ENCODE measurements at regions not wholly inside any gene's neighbourhood (a gene's known extent, or its start where the extent isn't known, plus 50 kb on each side); places are given as distances from the start of the nearest gene placed in this dataset.

GRCh38 chr13:81302125-81302524, 961.2 kb upstream of the SPRY2 start:
- peaks cover 0 to under 1% of the 10 kb centered on the region in 2 donors for H3K9me3 ChIP-seq (ENCODE audit: control insufficient read depth in 2 of 2, insufficient read depth in 1 of 2, low read length in 1 of 2)
- H3K4me3 ChIP-seq (ENCODE audit: low read length in 2 of 2), result no peak overlapping the region
- no peak for DNase-seq (ENCODE audit: low read depth in 6 of 9, low spot score in 9 of 9)

GRCh38 chr13:81295177-81295576, 954.3 kb upstream of the SPRY2 start:
- Histone ChIP-seq H3K27me3 (ENCODE audit: control insufficient read depth in 2 of 2, insufficient read depth in 1 of 2, low read length in 1 of 2) (no peaks in the 10 kb centered on the region), H3K36me3 (ENCODE audit: control insufficient read depth in 2 of 2, insufficient read depth in 2 of 2, low read length in 1 of 2) (no peaks in the 10 kb centered on the region), H3K4me3 (ENCODE audit: low read length in 2 of 2) (no peak overlapping the region), H3K27ac (ENCODE audit: low read depth in 1 of 2, low read length in 1 of 2) (no peak overlapping the region), H3K4me1 (ENCODE audit: control insufficient read depth in 2 of 2, insufficient read depth in 2 of 2, low read length in 2 of 2) (no peaks in the 10 kb centered on the region), H3K9me3 (ENCODE audit: control insufficient read depth in 2 of 2, insufficient read depth in 1 of 2, low read length in 1 of 2) (no peaks in the 10 kb centered on the region)
- no peak for DNase-seq (ENCODE audit: low read depth in 6 of 9, low spot score in 9 of 9)

More at GRCh38 chr13:81302125-81302524, 961.2 kb upstream of the SPRY2 start:
- Histone ChIP-seq H3K4me1 (ENCODE audit: control insufficient read depth in 2 of 2, insufficient read depth in 2 of 2, low read length in 2 of 2) (no peaks in the 10 kb centered on the region), H3K27ac (ENCODE audit: low read depth in 1 of 2, low read length in 1 of 2) (no peak overlapping the region), H3K36me3 (ENCODE audit: control insufficient read depth in 2 of 2, insufficient read depth in 2 of 2, low read length in 1 of 2) (no peaks in the 10 kb centered on the region), H3K27me3 (ENCODE audit: control insufficient read depth in 2 of 2, insufficient read depth in 1 of 2, low read length in 1 of 2) (no peaks in the 10 kb centered on the region)

GRCh38 chr13:81293594-81294164, 952.8 kb upstream of the SPRY2 start:
- Histone ChIP-seq H3K36me3 (ENCODE audit: control insufficient read depth in 2 of 2, insufficient read depth in 2 of 2, low read length in 1 of 2) (no peaks in the 10 kb centered on the region), H3K4me1 (ENCODE audit: control insufficient read depth in 2 of 2, insufficient read depth in 2 of 2, low read length in 2 of 2) (no peaks in the 10 kb centered on the region), H3K9me3 (ENCODE audit: control insufficient read depth in 2 of 2, insufficient read depth in 1 of 2, low read length in 1 of 2) (no peaks in the 10 kb centered on the region), H3K27me3 (ENCODE audit: control insufficient read depth in 2 of 2, insufficient read depth in 1 of 2, low read length in 1 of 2) (no peaks in the 10 kb centered on the region), H3K27ac (ENCODE audit: low read depth in 1 of 2, low read length in 1 of 2) (no peak overlapping the region), H3K4me3 (ENCODE audit: low read length in 2 of 2) (no peak overlapping the region)
- 87% methylated on average over 2 of the region's 2 CpGs for WGBS
- no peak for DNase-seq (ENCODE audit: low read depth in 6 of 9, low spot score in 9 of 9)

GRCh38 chr13:81283561-81283960, 942.6 kb upstream of the SPRY2 start:
- no peaks in the 10 kb centered on the region for H3K9me3 ChIP-seq (ENCODE audit: control insufficient read depth in 2 of 2, insufficient read depth in 1 of 2, low read length in 1 of 2)
- H3K4me1 ChIP-seq (ENCODE audit: control insufficient read depth in 2 of 2, insufficient read depth in 2 of 2, low read length in 2 of 2), result no peaks in the 10 kb centered on the region
- H3K27ac ChIP-seq (ENCODE audit: low read depth in 1 of 2, low read length in 1 of 2), result no peak overlapping the region
- H3K27me3 ChIP-seq (ENCODE audit: control insufficient read depth in 2 of 2, insufficient read depth in 1 of 2, low read length in 1 of 2), result no peaks in the 10 kb centered on the region
- no peak for DNase-seq (ENCODE audit: low read depth in 6 of 9, low spot score in 9 of 9)
- H3K36me3 ChIP-seq (ENCODE audit: control insufficient read depth in 2 of 2, insufficient read depth in 2 of 2, low read length in 1 of 2), result no peaks in the 10 kb centered on the region
- no peak overlapping the region for H3K4me3 ChIP-seq (ENCODE audit: low read length in 2 of 2)

- DNase-seq (ENCODE audit: low read depth in 6 of 9, low spot score in 9 of 9), result no peak
- no peaks in the 10 kb centered on the region for H3K9me3 ChIP-seq (ENCODE audit: control insufficient read depth in 2 of 2, insufficient read depth in 1 of 2, low read length in 1 of 2)
- no peaks in the 10 kb centered on the region for H3K27me3 ChIP-seq (ENCODE audit: control insufficient read depth in 2 of 2, insufficient read depth in 1 of 2, low read length in 1 of 2)
- no peaks in the 10 kb centered on the region for H3K36me3 ChIP-seq (ENCODE audit: control insufficient read depth in 2 of 2, insufficient read depth in 2 of 2, low read length in 1 of 2)
- WGBS, result 98% methylated on average over 2 of the region's 2 CpGs
- no peak overlapping the region for H3K4me3 ChIP-seq (ENCODE audit: low read length in 2 of 2)
- H3K27ac ChIP-seq (ENCODE audit: low read depth in 1 of 2, low read length in 1 of 2), result no peak overlapping the region
- no peaks in the 10 kb centered on the region for H3K4me1 ChIP-seq (ENCODE audit: control insufficient read depth in 2 of 2, insufficient read depth in 2 of 2, low read length in 2 of 2)
These were observed 942.1 kb upstream of the SPRY2 start for GRCh38 chr13:81283062-81283461.

GRCh38 chr13:81275666-81276258, 934.8 kb upstream of the SPRY2 start:
- no peak for DNase-seq (ENCODE audit: low read depth in 6 of 9, low spot score in 9 of 9)
- Histone ChIP-seq H3K36me3 (ENCODE audit: control insufficient read depth in 2 of 2, insufficient read depth in 2 of 2, low read length in 1 of 2) (no peaks in the 10 kb centered on the region), H3K4me3 (ENCODE audit: low read length in 2 of 2) (no peak overlapping the region), H3K9me3 (ENCODE audit: control insufficient read depth in 2 of 2, insufficient read depth in 1 of 2, low read length in 1 of 2) (peaks cover 0 to 6% of the 10 kb centered on the region in 2 donors), H3K27me3 (ENCODE audit: control insufficient read depth in 2 of 2, insufficient read depth in 1 of 2, low read length in 1 of 2) (no peaks in the 10 kb centered on the region), H3K27ac (ENCODE audit: low read depth in 1 of 2, low read length in 1 of 2) (no peak overlapping the region), H3K4me1 (ENCODE audit: control insufficient read depth in 2 of 2, insufficient read depth in 2 of 2, low read length in 2 of 2) (no peaks in the 10 kb centered on the region)
- WGBS, result 90% methylated on average over 8 of the region's 8 CpGs

GRCh38 chr13:81247711-81248110, 906.8 kb upstream of the SPRY2 start:
- Histone ChIP-seq H3K27ac (ENCODE audit: low read depth in 1 of 2, low read length in 1 of 2) (no peak overlapping the region), H3K27me3 (ENCODE audit: control insufficient read depth in 2 of 2, insufficient read depth in 1 of 2, low read length in 1 of 2) (no peaks in the 10 kb centered on the region), H3K9me3 (ENCODE audit: control insufficient read depth in 2 of 2, insufficient read depth in 1 of 2, low read length in 1 of 2) (no peaks in the 10 kb centered on the region), H3K4me1 (ENCODE audit: control insufficient read depth in 2 of 2, insufficient read depth in 2 of 2, low read length in 2 of 2) (no peaks in the 10 kb centered on the region), H3K36me3 (ENCODE audit: control insufficient read depth in 2 of 2, insufficient read depth in 2 of 2, low read length in 1 of 2) (no peaks in the 10 kb centered on the region), H3K4me3 (ENCODE audit: low read length in 2 of 2) (no peak overlapping the region)
- no peak for DNase-seq (ENCODE audit: low read depth in 6 of 9, low spot score in 9 of 9)
- 97% methylated on average over 2 of the region's 2 CpGs for WGBS

GRCh38 chr13:81246556-81246955, 905.6 kb upstream of the SPRY2 start:
- no peaks in the 10 kb centered on the region for H3K36me3 ChIP-seq (ENCODE audit: control insufficient read depth in 2 of 2, insufficient read depth in 2 of 2, low read length in 1 of 2)
- H3K9me3 ChIP-seq (ENCODE audit: control insufficient read depth in 2 of 2, insufficient read depth in 1 of 2, low read length in 1 of 2), result no peaks in the 10 kb centered on the region
- DNase-seq (ENCODE audit: low read depth in 6 of 9, low spot score in 9 of 9), result no peak
- WGBS, result 91% methylated on average over 6 of the region's 6 CpGs
- no peaks in the 10 kb centered on the region for H3K4me1 ChIP-seq (ENCODE audit: control insufficient read depth in 2 of 2, insufficient read depth in 2 of 2, low read length in 2 of 2)
- H3K27me3 ChIP-seq (ENCODE audit: control insufficient read depth in 2 of 2, insufficient read depth in 1 of 2, low read length in 1 of 2), result no peaks in the 10 kb centered on the region
- no peak overlapping the region for H3K4me3 ChIP-seq (ENCODE audit: low read length in 2 of 2)
- no peak overlapping the region for H3K27ac ChIP-seq (ENCODE audit: low read depth in 1 of 2, low read length in 1 of 2)

GRCh38 chr13:81244011-81244410, 903.1 kb upstream of the SPRY2 start:
- no peak for DNase-seq (ENCODE audit: low read depth in 6 of 9, low spot score in 9 of 9)
- Histone ChIP-seq H3K27ac (ENCODE audit: low read depth in 1 of 2, low read length in 1 of 2) (no peak overlapping the region), H3K9me3 (ENCODE audit: control insufficient read depth in 2 of 2, insufficient read depth in 1 of 2, low read length in 1 of 2) (no peaks in the 10 kb centered on the region), H3K4me1 (ENCODE audit: control insufficient read depth in 2 of 2, insufficient read depth in 2 of 2, low read length in 2 of 2) (no peaks in the 10 kb centered on the region), H3K4me3 (ENCODE audit: low read length in 2 of 2) (no peak overlapping the region), H3K36me3 (ENCODE audit: control insufficient read depth in 2 of 2, insufficient read depth in 2 of 2, low read length in 1 of 2) (no peaks in the 10 kb centered on the region), H3K27me3 (ENCODE audit: control insufficient read depth in 2 of 2, insufficient read depth in 1 of 2, low read length in 1 of 2) (no peaks in the 10 kb centered on the region)
- WGBS, result 58% methylated on average over 1 of the region's 1 CpG

Data from thymus (tissue), 11 donors.